Activated CD4-positive, alpha-beta memory T cell treated with anti-CD3 and anti-CD28 coated beads for 36 hours (primary cell): ENCODE measurements at regions not wholly inside any gene's neighbourhood (a gene's known extent, or its start where the extent isn't known, plus 50 kb on each side); places are given as distances from the start of the nearest gene placed in this dataset.
"Not testable (repeated sequence)": the region's sequence is repeated elsewhere in the genome, so short reads cannot be mapped to it uniquely, and the experiment has no call there.

ENCODE experiments used
- CTCF ChIA-PET: fragments of 350-600 bp; sonication (Branson Sonifier 250); formaldehyde crosslinking; loops from one replicate; lab custom pipeline; 2021; ENCODE audit warnings: antibody characterized with exemption, inconsistent platforms; lab: Charles Lee
- POLR2A ChIA-PET: fragments of 350-600 bp; sonication (Branson Sonifier 250); formaldehyde crosslinking; loops from one replicate; lab custom pipeline; 2021; ENCODE audit warnings: antibody characterized with exemption; lab: Charles Lee
- DNase-seq: peaks from one replicate; pipeline ENCODE4 v3.0.0-alpha.2; 2020
- H3K27ac Mint-ChIP-seq: one replicate; pipeline ENCODE4 v1.8.0; 2021; ENCODE audit warnings: mixed read lengths
- H3K27me3 Mint-ChIP-seq: one replicate; pipeline ENCODE4 v1.8.0; 2021; ENCODE audit warnings: mixed read lengths
- H3K36me3 Mint-ChIP-seq: one replicate; pipeline ENCODE4 v1.8.0; 2021; ENCODE audit warnings: mixed read lengths
- H3K4me1 Mint-ChIP-seq: one replicate; pipeline ENCODE4 v1.8.0; 2021; ENCODE audit warnings: low read depth, mixed read lengths
- H3K4me3 Mint-ChIP-seq: one replicate; pipeline ENCODE4 v1.8.0; 2021; ENCODE audit warnings: mild to moderate bottlenecking, mixed read lengths
- H3K9me3 Mint-ChIP-seq: one replicate; pipeline ENCODE4 v1.8.0; 2021; ENCODE audit warnings: mixed read lengths
- intact Hi-C: fragments of 100-400 bp; cut with micrococcal nuclease; formaldehyde crosslinking; loops from one replicate; pipeline ENCODE4 v1.15.1; 2023

GRCh38 chr15:69693059-69693458, 240.4 kb downstream of the RPLP1 start:
- H3K9me3 Mint-ChIP-seq, result peaks cover 23% of the 10 kb centered on the region
- CTCF ChIA-PET, result no interaction called here

DNA sequence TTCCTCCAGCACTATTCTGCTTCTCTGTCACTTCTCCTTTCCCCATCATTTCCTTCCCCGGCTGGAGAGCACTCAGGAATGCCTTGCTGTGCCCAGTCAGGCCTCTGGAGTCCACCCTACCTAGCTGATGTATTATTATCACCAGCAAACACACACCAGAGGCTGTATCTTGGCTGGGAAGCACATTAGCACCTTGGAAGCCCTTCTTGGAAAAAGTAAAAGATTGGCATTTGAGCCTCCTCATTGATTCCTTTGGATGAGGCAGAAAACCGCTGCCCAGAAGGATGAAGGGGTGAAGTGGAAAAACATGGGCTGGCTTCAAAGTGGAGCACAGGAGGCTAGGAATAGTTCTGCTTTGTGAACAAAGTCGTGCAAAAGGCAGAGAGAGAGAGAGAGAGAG, 244.3 kb downstream of the RPLP1 start:
- H3K27ac Mint-ChIP-seq, result no peak overlapping the region
- H3K4me1 Mint-ChIP-seq, result peaks cover 2% of the 10 kb centered on the region
- no peak for DNase-seq
- ChIA-PET POLR2A (no interaction called here), CTCF (interaction anchor here (0.7 to 1.0 kb wide), 2 partner anchors 11 to 1053 kb away, joined by 3 to 4 read pairs; no protein-coding TSS in a partner anchor)
- no peaks in the 10 kb centered on the region for H3K9me3 Mint-ChIP-seq
- intact Hi-C loops, result no loop called here
- H3K27me3 Mint-ChIP-seq, result no peaks in the 10 kb centered on the region
- H3K4me3 Mint-ChIP-seq, result no peak overlapping the region
- no peaks in the 10 kb centered on the region for H3K36me3 Mint-ChIP-seq

More at GRCh38 chr15:69693059-69693458, 240.4 kb downstream of the RPLP1 start:
- Mint-ChIP-seq H3K36me3 (peaks cover 14% of the 10 kb centered on the region), H3K27me3 (no peaks in the 10 kb centered on the region), H3K4me1 (no peaks in the 10 kb centered on the region), H3K27ac (no peak overlapping the region), H3K4me3 (no peak overlapping the region)
- POLR2A ChIA-PET, result no interaction called here
- intact Hi-C loops, result no loop called here
- no peak for DNase-seq

DNA sequence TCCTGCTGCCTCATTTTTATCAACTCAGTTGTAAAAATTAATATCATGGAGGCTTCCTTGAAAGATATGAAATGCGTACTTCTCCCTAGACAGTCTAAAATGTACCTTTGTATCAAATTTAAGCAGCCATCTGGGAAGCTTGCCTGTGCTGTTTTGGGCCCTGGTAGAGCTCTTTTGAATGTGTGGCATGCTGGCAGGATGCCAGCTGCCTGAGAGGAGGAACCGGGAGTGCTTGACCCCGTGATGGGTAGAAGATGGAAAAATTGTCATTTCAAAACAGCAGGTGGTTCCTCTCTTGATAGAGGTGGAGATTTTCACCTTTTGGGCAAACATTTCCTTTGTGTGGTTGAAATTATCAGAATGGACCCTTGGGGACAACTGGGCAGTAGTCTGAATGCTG, 245.3 kb downstream of the RPLP1 start:
- no peaks in the 10 kb centered on the region for H3K9me3 Mint-ChIP-seq
- H3K4me1 Mint-ChIP-seq, result peaks cover 2% of the 10 kb centered on the region
- ChIA-PET CTCF (no interaction called here), POLR2A (no interaction called here)
- intact Hi-C loops, result no loop called here
- no peak for DNase-seq
- no peak overlapping the region for H3K27ac Mint-ChIP-seq
- H3K36me3 Mint-ChIP-seq, result no peaks in the 10 kb centered on the region
- H3K27me3 Mint-ChIP-seq, result no peaks in the 10 kb centered on the region
- no peak overlapping the region for H3K4me3 Mint-ChIP-seq

DNA sequence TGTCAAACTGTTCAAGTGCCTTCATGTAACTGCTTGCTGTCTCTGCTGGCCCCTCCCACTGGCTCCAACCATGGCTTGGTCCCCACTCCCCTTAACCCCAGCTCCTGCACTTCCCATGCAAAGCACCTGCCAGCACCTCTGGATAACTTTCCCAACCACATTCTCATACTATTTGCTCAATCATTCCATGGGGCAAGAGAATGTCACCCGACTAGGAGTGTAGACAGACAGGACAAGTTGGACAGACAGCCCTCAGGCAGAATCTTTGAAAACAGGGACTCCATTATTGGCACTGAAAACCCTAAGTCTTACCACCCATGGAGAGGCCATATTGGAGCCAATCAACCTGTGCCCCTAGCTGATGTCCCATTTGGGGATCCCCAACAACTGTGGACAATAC, 246.5 kb downstream of the RPLP1 start:
- no peaks in the 10 kb centered on the region for H3K36me3 Mint-ChIP-seq
- no peak overlapping the region for H3K27ac Mint-ChIP-seq
- H3K4me3 Mint-ChIP-seq, result no peak overlapping the region
- CTCF ChIA-PET, result no interaction called here
- H3K4me1 Mint-ChIP-seq, result peaks cover 2% of the 10 kb centered on the region
- H3K27me3 Mint-ChIP-seq, result no peaks in the 10 kb centered on the region
- no peak for DNase-seq
- no peaks in the 10 kb centered on the region for H3K9me3 Mint-ChIP-seq
- POLR2A ChIA-PET, result no interaction called here
- intact Hi-C loops, result no loop called here

DNA sequence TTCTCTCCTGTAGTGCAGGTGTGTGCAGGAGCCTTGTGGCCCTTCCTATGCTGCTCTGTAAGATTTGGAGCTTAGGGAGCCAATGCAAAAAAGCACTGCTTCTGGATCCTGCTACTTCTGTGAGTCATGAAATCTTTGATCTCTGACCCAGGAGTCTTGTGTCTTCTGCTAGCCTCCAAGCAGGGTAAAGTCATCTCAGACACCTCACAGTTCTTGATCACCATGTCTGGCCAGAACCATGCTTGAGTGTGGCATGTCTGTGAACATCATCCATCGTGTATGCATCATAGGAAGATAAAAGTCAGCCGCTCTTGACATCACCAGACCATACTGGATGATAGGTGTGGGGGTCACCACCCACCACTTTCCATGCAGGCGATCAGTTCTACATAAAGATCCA, 247.8 kb downstream of the RPLP1 start:
- H3K9me3 Mint-ChIP-seq, result no peaks in the 10 kb centered on the region
- no peak overlapping the region for H3K4me3 Mint-ChIP-seq
- CTCF ChIA-PET, result no interaction called here
- no peaks in the 10 kb centered on the region for H3K27me3 Mint-ChIP-seq
- intact Hi-C loops, result no loop called here
- POLR2A ChIA-PET, result no interaction called here
- no peaks in the 10 kb centered on the region for H3K36me3 Mint-ChIP-seq
- H3K27ac Mint-ChIP-seq, result no peak overlapping the region
- H3K4me1 Mint-ChIP-seq, result peaks cover 2% of the 10 kb centered on the region
- DNase-seq, result no peak

GRCh38 chr15:69701198-69701597, 248.6 kb downstream of the RPLP1 start:
- Mint-ChIP-seq H3K9me3 (no peaks in the 10 kb centered on the region), H3K4me3 (no peak overlapping the region), H3K27ac (no peak overlapping the region), H3K36me3 (no peaks in the 10 kb centered on the region), H3K27me3 (no peaks in the 10 kb centered on the region), H3K4me1 (peaks cover 2% of the 10 kb centered on the region)
- ChIA-PET CTCF (interaction anchor here (0.6 kb wide), 1 partner anchor 787 kb away, joined by 3 read pairs; no protein-coding TSS in a partner anchor), POLR2A (no interaction called here)
- DNase-seq, result no peak
- intact Hi-C loops, result no loop called here

GRCh38 chr15:69703532-69704187, 251.0 kb downstream of the RPLP1 start:
- Mint-ChIP-seq H3K27me3 (no peaks in the 10 kb centered on the region), H3K9me3 (peaks cover 19% of the 10 kb centered on the region), H3K27ac (no peak overlapping the region), H3K36me3 (peaks cover 11% of the 10 kb centered on the region), H3K4me3 (no peak overlapping the region), H3K4me1 (no peaks in the 10 kb centered on the region)
- ChIA-PET CTCF (interaction anchor here (0.6 kb wide), 1 partner anchor 756 kb away, joined by 3 read pairs; no protein-coding TSS in a partner anchor), POLR2A (interaction anchor here (0.6 kb wide), 1 partner anchor 691 kb away, joined by 3 read pairs; no protein-coding TSS in a partner anchor)
- intact Hi-C loops, result no loop called here
- DNase-seq, result no peak

GRCh38 chr15:69704229-69704628, 251.6 kb downstream of the RPLP1 start:
- Mint-ChIP-seq H3K36me3 (peaks cover 14% of the 10 kb centered on the region), H3K27ac (no peak overlapping the region), H3K27me3 (no peaks in the 10 kb centered on the region), H3K9me3 (peaks cover 25% of the 10 kb centered on the region), H3K4me1 (no peaks in the 10 kb centered on the region), H3K4me3 (no peak overlapping the region)
- POLR2A ChIA-PET, result interaction anchor here (0.6 kb wide), 1 partner anchor 690 kb away, joined by 3 read pairs; no protein-coding TSS in a partner anchor
- CTCF ChIA-PET, result interaction anchor here (0.6 kb wide), 1 partner anchor 756 kb away, joined by 3 read pairs; no protein-coding TSS in a partner anchor
- intact Hi-C loops, result no loop called here
- DNase-seq, result no peak

- ChIA-PET CTCF (no interaction called here), POLR2A (interaction anchor here (0.6 kb wide), 1 partner anchor 690 kb away, joined by 3 read pairs; no protein-coding TSS in a partner anchor)
- Mint-ChIP-seq H3K9me3 (peaks cover 28% of the 10 kb centered on the region), H3K27me3 (no peaks in the 10 kb centered on the region), H3K27ac (no peak overlapping the region), H3K4me1 (no peaks in the 10 kb centered on the region), H3K36me3 (peaks cover 18% of the 10 kb centered on the region), H3K4me3 (no peak overlapping the region)
- DNase-seq, result no peak
- intact Hi-C loops, result no loop called here
These were observed 252.1 kb downstream of the RPLP1 start for GRCh38 chr15:69704700-69705099.

GRCh38 chr15:69706353-69707097, 253.9 kb downstream of the RPLP1 start:
- peaks cover 29% of the 10 kb centered on the region for H3K9me3 Mint-ChIP-seq
- no peaks in the 10 kb centered on the region for H3K4me1 Mint-ChIP-seq
- intact Hi-C loops, result no loop called here
- DNase-seq, result no peak
- ChIA-PET CTCF (no interaction called here), POLR2A (no interaction called here)
- peak overlapping the region; percentile 24 for H3K4me3 Mint-ChIP-seq
- H3K27ac Mint-ChIP-seq, result peak overlapping the region; percentile 12
- no peaks in the 10 kb centered on the region for H3K27me3 Mint-ChIP-seq
- H3K36me3 Mint-ChIP-seq, result peaks cover 24% of the 10 kb centered on the region

- H3K4me3 Mint-ChIP-seq, POLR2A ChIA-PET, intact Hi-C loops, H3K27ac Mint-ChIP-seq, CTCF ChIA-PET, H3K27me3 Mint-ChIP-seq, H3K4me1 Mint-ChIP-seq, DNase-seq: not testable (repeated sequence)
- Mint-ChIP-seq H3K36me3 (peaks cover 24% of the 10 kb centered on the region), H3K9me3 (peaks cover 29% of the 10 kb centered on the region)
These were observed 254.6 kb downstream of the RPLP1 start for GRCh38 chr15:69707241-69707640.

DNA sequence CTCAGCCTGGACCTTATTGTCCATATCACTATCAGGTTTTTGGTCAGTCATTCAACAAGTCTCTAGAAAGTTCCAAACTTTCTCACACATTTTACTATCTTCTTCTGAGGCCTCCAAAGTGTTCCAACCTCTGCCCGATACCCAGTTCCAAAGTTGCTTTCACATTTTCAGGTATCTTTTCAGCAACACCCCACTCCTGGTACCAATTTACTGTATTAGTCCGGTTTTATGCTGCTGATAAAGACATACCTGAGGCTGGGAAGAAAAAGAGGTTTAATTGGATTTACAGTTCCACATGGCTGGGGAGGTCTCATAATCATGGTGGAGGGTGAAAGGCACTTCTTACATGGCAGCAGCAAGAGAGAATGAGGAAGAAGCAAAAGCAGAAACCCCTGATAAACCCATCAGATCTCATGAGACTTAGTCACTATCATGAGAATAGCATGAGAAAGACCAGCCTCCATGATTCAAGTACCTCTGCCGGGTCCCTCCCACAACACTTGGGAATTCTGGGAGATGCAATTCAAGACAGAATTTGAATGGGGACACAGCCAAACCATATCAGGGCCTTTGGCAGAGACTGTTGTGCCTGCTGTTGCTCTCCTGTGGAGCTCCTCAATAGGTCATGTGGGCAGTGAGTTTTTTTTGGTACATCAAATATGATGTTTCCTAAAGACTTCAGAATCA, 256.0 kb downstream of the RPLP1 start:
- Mint-ChIP-seq H3K9me3 (peaks cover 29% of the 10 kb centered on the region), H3K36me3 (peaks cover 24% of the 10 kb centered on the region), H3K4me1 (peaks cover 13% of the 10 kb centered on the region)
- H3K27ac Mint-ChIP-seq, DNase-seq, H3K4me3 Mint-ChIP-seq, intact Hi-C loops, POLR2A ChIA-PET, H3K27me3 Mint-ChIP-seq: not testable (repeated sequence)
- CTCF ChIA-PET, result interaction anchor here (0.6 kb wide), 1 partner anchor 49 kb away, joined by 4 read pairs; no protein-coding TSS in a partner anchor
